ENCODE measurements at regions not wholly inside any gene's neighbourhood (a gene's known extent, or its start where the extent isn't known, plus 50 kb on each side); places are given as distances from the start of the nearest gene placed in this dataset.

DNA sequence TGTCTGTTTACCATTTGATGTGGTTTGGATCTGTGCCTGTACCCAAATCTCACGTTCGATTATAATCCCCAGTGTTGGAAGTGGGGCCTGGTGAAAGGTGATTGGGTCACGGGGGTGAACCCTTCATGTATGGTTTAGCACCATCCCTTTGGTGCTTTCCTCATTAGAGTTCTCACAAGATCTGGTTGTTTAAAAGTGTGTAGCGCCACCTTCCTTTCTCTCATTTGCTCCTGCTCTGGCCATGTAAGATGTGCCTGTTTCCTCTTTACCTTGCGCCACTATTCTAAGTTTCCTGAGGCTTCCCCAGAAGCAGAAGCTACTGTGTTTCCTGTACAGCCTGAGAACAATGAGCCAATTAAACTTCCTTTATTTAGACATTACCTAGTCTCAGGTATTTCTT is 610.7 kb upstream of the ADGRL3 start:
- no peak for ATAC-seq
- Histone ChIP-seq H3K4me1 (ENCODE audit: insufficient read depth, low read length) (no peaks in the 10 kb centered on the region), H2AFZ (ENCODE audit: low read length) (no peak overlapping the region), H3K4me3 (replicated peaks in 1 of 3; ENCODE audit: insufficient read depth in 1 of 3, low read depth in 2 of 3, low read length in 3 of 3) (no peak overlapping the region), H3K36me3 (replicated peaks in 1 of 2; ENCODE audit: control insufficient read depth in 1 of 2, insufficient read depth in 2 of 2, low read length in 2 of 2) (no peaks in the 10 kb centered on the region), H3K9me3 (ENCODE audit: low read length) (0 out of 2 replicates have a peak, but pooled peaks cover 4% of the 10 kb centered on the region), H4K20me1 (ENCODE audit: insufficient read depth, low read length) (no peaks in the 10 kb centered on the region), H3K27ac (ENCODE audit: extremely low read length, insufficient read depth, low read length) (no peak overlapping the region), H3K27me3 (ENCODE audit: control insufficient read depth in 1 of 2, insufficient read depth in 2 of 2, low read length in 2 of 2) (no peaks in the 10 kb centered on the region), H3K4me2 (ENCODE audit: low read depth, low read length) (no peak overlapping the region), H3K79me2 (ENCODE audit: insufficient read depth, low read length) (no peaks in the 10 kb centered on the region), H3K9ac (ENCODE audit: insufficient read depth, low read depth, low read length) (no peak overlapping the region)
- ChIA-PET CTCF (ENCODE audit: low intra/inter-chr PET ratio, low total read pairs) (no interaction called here), POLR2A (no interaction called here)
- in situ Hi-C loops (cut with HindIII; ENCODE audit: extremely low pct_ligation_motif_present, low pct_unique_long_range_greater_than_20kb) (no loop called here), intact Hi-C loops (cut with micrococcal nuclease; ENCODE audit: unreplicated experiment) (no loop called here)
- DNase-seq (ENCODE audit: low spot score) = no peak
- FAIRE-seq = no peak
- WGBS (ENCODE audit: low lambda C conversion rate) = 28% methylated on average over 5 of the region's 5 CpGs
- no TSS peak for BruUV-seq (replicated peaks)
- TF ChIP-seq ARNT2 (CRISPR knock-in tag; IDR thresholded peaks at IDR 0.05; ENCODE audit: low read depth) = no peak

GRCh38 chr4:60590116-60590515 is 610.0 kb upstream of the ADGRL3 start:
- Histone ChIP-seq H3K4me1 (ENCODE audit: insufficient read depth, low read length) (no peaks in the 10 kb centered on the region), H3K27me3 (ENCODE audit: control insufficient read depth in 1 of 2, insufficient read depth in 2 of 2, low read length in 2 of 2) (no peaks in the 10 kb centered on the region), H3K36me3 (replicated peaks in 1 of 2; ENCODE audit: control insufficient read depth in 1 of 2, insufficient read depth in 2 of 2, low read length in 2 of 2) (no peaks in the 10 kb centered on the region), H2AFZ (ENCODE audit: low read length) (no peak overlapping the region), H3K4me2 (ENCODE audit: low read depth, low read length) (no peak overlapping the region), H3K9ac (ENCODE audit: insufficient read depth, low read depth, low read length) (no peak overlapping the region), H3K4me3 (replicated peaks in 1 of 3; ENCODE audit: insufficient read depth in 1 of 3, low read depth in 2 of 3, low read length in 3 of 3) (no peak overlapping the region), H3K27ac (ENCODE audit: extremely low read length, insufficient read depth, low read length) (no peak overlapping the region), H3K79me2 (ENCODE audit: insufficient read depth, low read length) (no peaks in the 10 kb centered on the region), H3K9me3 (ENCODE audit: low read length) (0 out of 2 replicates have a peak, but pooled peaks cover 4% of the 10 kb centered on the region), H4K20me1 (ENCODE audit: insufficient read depth, low read length) (no peaks in the 10 kb centered on the region)
- FAIRE-seq (no peak), DNase-seq (ENCODE audit: low spot score) (no peak), ATAC-seq (no peak)
- ChIA-PET POLR2A (no interaction called here), CTCF (ENCODE audit: low intra/inter-chr PET ratio, low total read pairs) (no interaction called here)
- intact Hi-C loops (cut with micrococcal nuclease; ENCODE audit: unreplicated experiment) (no loop called here), in situ Hi-C loops (cut with HindIII; ENCODE audit: extremely low pct_ligation_motif_present, low pct_unique_long_range_greater_than_20kb) (no loop called here)
- TF ChIP-seq, protein P1, sequence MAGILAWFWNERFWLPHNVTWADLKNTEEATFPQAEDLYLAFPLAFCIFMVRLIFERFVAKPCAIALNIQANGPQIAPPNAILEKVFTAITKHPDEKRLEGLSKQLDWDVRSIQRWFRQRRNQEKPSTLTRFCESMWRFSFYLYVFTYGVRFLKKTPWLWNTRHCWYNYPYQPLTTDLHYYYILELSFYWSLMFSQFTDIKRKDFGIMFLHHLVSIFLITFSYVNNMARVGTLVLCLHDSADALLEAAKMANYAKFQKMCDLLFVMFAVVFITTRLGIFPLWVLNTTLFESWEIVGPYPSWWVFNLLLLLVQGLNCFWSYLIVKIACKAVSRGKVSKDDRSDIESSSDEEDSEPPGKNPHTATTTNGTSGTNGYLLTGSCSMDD (CRISPR knock-in tag; IDR thresholded peaks at IDR 0.05) = no peak
- TF ChIP-seq CEBPB (IDR thresholded peaks at IDR 0.05; ENCODE audit: borderline replicate concordance, low read depth, low read length) = peak; percentile 40; the same call in 1 of the 2 replicates
- peak; percentile 8; the same call in 1 of the 2 replicates for TF ChIP-seq ATF7 (IDR thresholded peaks at IDR 0.05)
- TF ChIP-seq ATF7 (CRISPR knock-in tag; IDR thresholded peaks at IDR 0.05) = no peak
- no peak for TF ChIP-seq MED13 (CRISPR knock-in tag; IDR thresholded peaks at IDR 0.05)
- TF ChIP-seq ZNF687 (CRISPR knock-in tag; IDR thresholded peaks at IDR 0.05) = no peak
- no peak for TF ChIP-seq ZFP37 (CRISPR knock-in tag; IDR thresholded peaks at IDR 0.05; ENCODE audit: borderline replicate concordance)
- no peak for TF ChIP-seq ZNF234 (CRISPR knock-in tag; conservative IDR thresholded peaks at IDR 0.05)
- BruUV-seq (replicated peaks) = no TSS peak
